ENCODE measurements at regions not wholly inside any gene's neighbourhood (a gene's known extent, or its start where the extent isn't known, plus 50 kb on each side); places are given as distances from the start of the nearest gene placed in this dataset.
"Not testable (repeated sequence)": the region's sequence is repeated elsewhere in the genome, so short reads cannot be mapped to it uniquely, and the experiment has no call there.

DNA sequence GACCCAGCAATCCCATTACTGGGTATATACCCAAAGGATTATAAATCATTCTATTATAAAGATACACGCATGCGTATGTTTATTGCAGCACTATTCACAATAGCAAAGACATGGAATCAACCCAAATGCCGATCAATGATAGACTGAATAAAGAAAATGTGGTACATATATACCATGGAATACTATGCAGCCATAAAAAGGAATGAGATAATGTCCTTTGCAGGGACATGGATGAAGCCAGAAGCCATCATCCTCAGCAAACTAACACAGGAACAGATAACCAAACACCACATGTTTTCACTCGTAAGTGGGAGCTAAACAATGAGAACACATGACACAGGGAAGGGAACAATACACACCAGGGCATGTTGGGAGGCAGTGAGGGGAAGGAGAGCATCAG, 245.7 kb downstream of the DEPDC1B start:
- not testable (repeated sequence) for DNase-seq; ATAC-seq; H3K9me3 Mint-ChIP-seq; H3K4me1 Mint-ChIP-seq (ENCODE audit: low read depth); H3K36me3 Mint-ChIP-seq (ENCODE audit: insufficient read depth); H3K27me3 Mint-ChIP-seq (ENCODE audit: low read depth); H3K4me3 Mint-ChIP-seq

GRCh38 chr5:60453186-60453976, 246.6 kb downstream of the DEPDC1B start:
- DNase-seq = no peak
- no peaks in the 10 kb centered on the region for H3K36me3 Mint-ChIP-seq (ENCODE audit: insufficient read depth)
- no peak overlapping the region for H3K4me3 Mint-ChIP-seq

GRCh38 chr5:60448600-60448999, 251.4 kb downstream of the DEPDC1B start:
- ATAC-seq (no peak), DNase-seq (no peak)
- Mint-ChIP-seq H3K36me3 (ENCODE audit: insufficient read depth) (no peaks in the 10 kb centered on the region), H3K4me1 (ENCODE audit: low read depth) (no peaks in the 10 kb centered on the region), H3K9me3 (no peaks in the 10 kb centered on the region), H3K4me3 (no peak overlapping the region), H3K27me3 (ENCODE audit: low read depth) (no peaks in the 10 kb centered on the region)

More at GRCh38 chr5:60453186-60453976, 246.6 kb downstream of the DEPDC1B start:
- Mint-ChIP-seq H3K27me3 (ENCODE audit: low read depth) (no peaks in the 10 kb centered on the region), H3K4me1 (ENCODE audit: low read depth) (no peaks in the 10 kb centered on the region), H3K9me3 (peaks cover 3% of the 10 kb centered on the region)
- no peak for ATAC-seq

- no peaks in the 10 kb centered on the region for H3K36me3 Mint-ChIP-seq (ENCODE audit: insufficient read depth)
- H3K9me3 Mint-ChIP-seq = peaks cover 7% of the 10 kb centered on the region
- H3K27me3 Mint-ChIP-seq (ENCODE audit: low read depth) = no peaks in the 10 kb centered on the region
- DNase-seq (no peak), ATAC-seq (no peak)
- H3K4me3 Mint-ChIP-seq = no peak overlapping the region
- H3K4me1 Mint-ChIP-seq (ENCODE audit: low read depth) = no peaks in the 10 kb centered on the region
Measured at GRCh38 chr5:60447488-60447920, 252.5 kb downstream of the DEPDC1B start.

DNA sequence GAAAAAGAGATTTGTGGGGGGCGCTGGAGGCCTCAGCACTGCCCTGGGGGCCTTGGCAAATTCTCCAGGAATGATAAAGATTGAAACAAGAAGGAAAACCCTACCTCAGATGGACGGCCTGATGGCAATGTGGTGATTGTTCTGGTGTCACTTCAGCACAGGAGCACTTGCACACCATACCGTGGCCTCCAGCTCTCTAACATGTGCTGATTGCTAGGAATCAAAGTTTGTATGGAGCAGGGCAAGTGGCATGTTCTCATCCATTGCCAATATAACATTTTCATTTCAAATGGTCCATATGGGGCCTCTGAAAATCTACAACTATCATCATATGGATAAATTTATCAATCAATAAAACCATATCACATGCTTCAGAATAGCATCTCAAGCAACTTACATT, 253.0 kb downstream of the DEPDC1B start:
- Mint-ChIP-seq H3K9me3 (peaks cover 7% of the 10 kb centered on the region), H3K4me3 (no peak overlapping the region), H3K36me3 (ENCODE audit: insufficient read depth) (no peaks in the 10 kb centered on the region), H3K4me1 (ENCODE audit: low read depth) (no peaks in the 10 kb centered on the region), H3K27me3 (ENCODE audit: low read depth) (no peaks in the 10 kb centered on the region)
- ATAC-seq (no peak), DNase-seq (no peak)

- no peak overlapping the region for H3K4me3 Mint-ChIP-seq
Measured at GRCh38 chr5:60445921-60446320, 254.0 kb downstream of the DEPDC1B start.

DNA sequence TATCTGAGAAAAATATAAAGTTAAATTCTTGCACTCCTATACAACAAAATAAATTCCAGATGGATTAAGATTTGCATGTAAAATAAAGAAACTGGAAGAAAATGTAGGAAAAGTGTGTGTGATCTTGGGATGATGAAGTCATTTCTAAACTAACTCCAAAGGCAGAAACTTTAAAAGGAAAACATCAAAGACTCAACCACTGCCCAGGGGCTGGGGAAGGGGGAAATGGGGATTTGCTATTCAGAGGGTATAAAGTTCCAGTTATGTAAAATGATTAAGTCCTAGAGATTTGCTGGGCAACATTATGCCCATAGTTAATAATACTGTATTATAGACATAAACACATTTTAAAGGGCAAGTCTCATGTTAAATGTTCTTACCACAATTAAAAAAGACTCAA, 254.5 kb downstream of the DEPDC1B start:
- no peaks in the 10 kb centered on the region for H3K27me3 Mint-ChIP-seq (ENCODE audit: low read depth)
- no peak overlapping the region for H3K4me3 Mint-ChIP-seq
- H3K4me1 Mint-ChIP-seq (ENCODE audit: low read depth) = no peaks in the 10 kb centered on the region
- DNase-seq = no peak
- H3K9me3 Mint-ChIP-seq = peaks cover 7% of the 10 kb centered on the region
- no peak for ATAC-seq
- no peaks in the 10 kb centered on the region for H3K36me3 Mint-ChIP-seq (ENCODE audit: insufficient read depth)

More at GRCh38 chr5:60445921-60446320, 254.0 kb downstream of the DEPDC1B start:
- ATAC-seq (no peak), DNase-seq (no peak)
- Mint-ChIP-seq H3K4me1 (ENCODE audit: low read depth) (no peaks in the 10 kb centered on the region), H3K36me3 (ENCODE audit: insufficient read depth) (no peaks in the 10 kb centered on the region), H3K27me3 (ENCODE audit: low read depth) (no peaks in the 10 kb centered on the region), H3K9me3 (peaks cover 7% of the 10 kb centered on the region)

- ATAC-seq (no peak), DNase-seq (no peak)
- no peaks in the 10 kb centered on the region for H3K36me3 Mint-ChIP-seq (ENCODE audit: insufficient read depth)
- no peaks in the 10 kb centered on the region for H3K27me3 Mint-ChIP-seq (ENCODE audit: low read depth)
- no peaks in the 10 kb centered on the region for H3K4me1 Mint-ChIP-seq (ENCODE audit: low read depth)
- H3K4me3 Mint-ChIP-seq = no peak overlapping the region
- H3K9me3 Mint-ChIP-seq = peaks cover 7% of the 10 kb centered on the region
Measured at GRCh38 chr5:60444661-60445360, 255.2 kb downstream of the DEPDC1B start.

DNA sequence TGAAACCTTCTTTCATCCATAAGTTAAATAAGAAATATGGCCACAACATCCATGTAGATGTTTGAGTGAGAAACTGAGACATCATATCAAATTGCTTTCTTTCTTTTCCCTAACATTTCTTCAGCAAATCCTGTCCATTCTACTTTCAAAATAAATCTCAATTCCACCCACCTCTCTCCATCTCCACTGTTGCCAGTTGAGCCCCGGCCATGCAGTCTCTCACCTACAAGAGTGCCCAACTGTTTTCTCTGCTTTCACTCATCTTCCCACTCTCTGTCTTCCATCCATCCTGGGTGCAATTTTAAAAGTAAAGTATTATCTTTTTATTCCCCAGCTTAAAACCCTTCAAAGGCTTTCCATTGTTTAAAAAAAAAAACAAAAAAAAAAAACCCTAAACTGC, 260.4 kb downstream of the DEPDC1B start:
- DNase-seq = no peak
- no peak for ATAC-seq
- no peaks in the 10 kb centered on the region for H3K36me3 Mint-ChIP-seq (ENCODE audit: insufficient read depth)
- no peaks in the 10 kb centered on the region for H3K4me1 Mint-ChIP-seq (ENCODE audit: low read depth)
- H3K4me3 Mint-ChIP-seq = no peak overlapping the region
- no peaks in the 10 kb centered on the region for H3K27me3 Mint-ChIP-seq (ENCODE audit: low read depth)
- H3K9me3 Mint-ChIP-seq = peaks cover 7% of the 10 kb centered on the region

DNA sequence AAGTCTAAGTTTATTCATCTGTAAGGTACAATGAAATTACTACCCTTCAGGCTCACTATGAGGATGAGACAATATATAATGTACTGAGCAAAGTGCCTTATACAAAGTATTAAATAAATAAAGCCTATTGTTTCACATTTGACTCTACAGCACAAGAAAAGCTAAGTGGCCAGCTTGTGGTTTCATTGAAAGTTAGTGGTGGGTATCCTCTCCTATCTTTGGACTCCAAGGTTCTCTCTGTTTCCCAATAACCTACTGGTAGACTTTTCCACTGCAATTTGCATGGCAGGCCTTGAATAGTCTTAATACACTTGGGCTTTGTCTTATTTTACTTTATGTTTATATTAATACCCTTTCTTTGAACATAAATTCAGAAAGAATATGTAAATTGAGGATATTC, 262.7 kb downstream of the DEPDC1B start:
- Mint-ChIP-seq H3K27me3 (ENCODE audit: low read depth) (no peaks in the 10 kb centered on the region), H3K36me3 (ENCODE audit: insufficient read depth) (no peaks in the 10 kb centered on the region), H3K9me3 (peaks cover 4% of the 10 kb centered on the region), H3K4me3 (no peak overlapping the region), H3K4me1 (ENCODE audit: low read depth) (no peaks in the 10 kb centered on the region)
- ATAC-seq (no peak), DNase-seq (no peak)

DNA sequence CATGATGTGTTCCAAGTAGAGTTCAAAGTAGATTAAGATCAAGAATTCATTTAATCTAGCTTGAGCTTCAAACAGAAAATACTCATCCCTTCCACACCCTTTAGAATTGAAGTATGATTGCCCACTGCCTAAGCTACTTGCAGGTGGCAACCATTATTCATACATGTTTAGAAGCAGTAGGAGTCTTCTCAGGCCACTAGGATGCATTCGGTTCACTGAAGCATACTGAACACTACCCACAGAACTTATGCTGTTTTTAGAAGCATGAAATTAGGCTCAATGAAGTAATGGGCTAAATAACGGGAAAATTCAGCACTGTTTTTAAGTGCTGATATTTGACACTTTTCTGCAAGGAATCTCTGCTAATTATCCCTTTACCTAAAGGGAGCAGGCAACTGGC, 263.4 kb downstream of the DEPDC1B start:
- DNase-seq (no peak), ATAC-seq (no peak)
- Mint-ChIP-seq H3K27me3 (ENCODE audit: low read depth) (no peaks in the 10 kb centered on the region), H3K4me3 (no peak overlapping the region), H3K36me3 (ENCODE audit: insufficient read depth) (no peaks in the 10 kb centered on the region), H3K9me3 (peaks cover 4% of the 10 kb centered on the region), H3K4me1 (ENCODE audit: low read depth) (no peaks in the 10 kb centered on the region)

- Mint-ChIP-seq H3K9me3 (peaks cover 4% of the 10 kb centered on the region), H3K4me3 (no peak overlapping the region), H3K36me3 (ENCODE audit: insufficient read depth) (no peaks in the 10 kb centered on the region), H3K4me1 (ENCODE audit: low read depth) (no peaks in the 10 kb centered on the region), H3K27me3 (ENCODE audit: low read depth) (no peaks in the 10 kb centered on the region)
- no peak for ATAC-seq
- DNase-seq = no peak
Measured at GRCh38 chr5:60435808-60436207, 264.2 kb downstream of the DEPDC1B start.

DNA sequence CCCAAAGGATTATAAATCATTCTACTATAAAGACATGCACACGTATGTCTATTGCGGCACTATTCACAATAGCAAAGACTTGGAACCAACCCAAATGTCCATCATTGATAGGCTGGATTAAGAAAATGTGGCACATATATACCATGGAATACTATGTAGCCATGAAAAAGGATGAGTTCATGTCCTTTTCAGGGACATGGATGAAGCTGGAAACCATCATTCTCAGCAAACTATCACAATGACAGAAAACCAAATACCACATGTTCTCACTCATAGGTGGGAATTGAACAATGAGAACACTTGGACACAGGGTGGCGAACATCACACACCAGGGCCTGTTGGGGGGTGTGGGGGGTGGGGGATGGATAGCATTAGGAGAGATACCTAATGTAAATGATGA, 273.8 kb downstream of the DEPDC1B start:
- ATAC-seq; H3K36me3 Mint-ChIP-seq (ENCODE audit: insufficient read depth); H3K4me1 Mint-ChIP-seq (ENCODE audit: low read depth); DNase-seq; H3K9me3 Mint-ChIP-seq; H3K27me3 Mint-ChIP-seq (ENCODE audit: low read depth); H3K4me3 Mint-ChIP-seq: not testable (repeated sequence)

DNA sequence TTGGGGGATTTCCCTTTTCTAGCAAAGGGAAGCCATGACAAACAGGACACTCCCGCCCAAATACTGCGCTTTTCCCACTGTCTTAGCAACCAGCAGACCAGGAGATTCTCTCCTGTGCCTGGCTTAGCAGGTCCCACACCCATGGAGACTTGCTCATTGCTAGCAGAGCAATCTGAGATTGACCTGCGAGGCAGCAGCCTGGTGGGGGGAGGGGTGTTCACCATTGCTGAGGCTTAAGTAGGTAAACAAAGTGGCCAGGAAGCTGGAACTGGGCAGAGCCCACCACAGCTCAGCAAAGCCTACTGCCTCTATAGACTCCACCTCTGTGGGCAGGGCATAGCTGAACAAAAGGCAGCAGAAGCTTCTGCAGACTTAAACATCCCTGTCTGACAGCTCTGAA, 279.2 kb downstream of the DEPDC1B start:
- H3K27me3 Mint-ChIP-seq (ENCODE audit: low read depth); DNase-seq; H3K4me3 Mint-ChIP-seq; ATAC-seq; H3K4me1 Mint-ChIP-seq (ENCODE audit: low read depth); H3K36me3 Mint-ChIP-seq (ENCODE audit: insufficient read depth): not testable (repeated sequence)
- H3K9me3 Mint-ChIP-seq = peaks cover 15% of the 10 kb centered on the region
